Vagina (tissue), 2 donors: ENCODE measurements at regions not wholly inside any gene's neighbourhood (a gene's known extent, or its start where the extent isn't known, plus 50 kb on each side); places are given as distances from the start of the nearest gene placed in this dataset.

ENCODE experiments used
- POLR2A ChIP-seq, 2 donors: fragments of 450-650 bp; IDR thresholded peaks; one replicate each; pipeline ENCODE4 v1.6.1; 2017; ENCODE audit warnings: antibody characterized with exemption in 2 of 2, mild to moderate bottlenecking in 2 of 2, moderate library complexity in 2 of 2
- POLR2AphosphoS5 ChIP-seq, 2 donors: sonication (generic); formaldehyde crosslinking; IDR thresholded peaks; one replicate each; pipeline ENCODE4 v1.9.0; 2017; ENCODE audit warnings: antibody characterized with exemption in 2 of 2, mild to moderate bottlenecking in 2 of 2, low read depth in 1 of 2; ENCODE audit not compliant: insufficient read depth in 1 of 2
- TF ChIP-seq, protein P1 (sequence below), 3 experiments: fragments of 450-650 bp in 2 of 3; fragments of 200-600 bp in 1 of 3; sonication (generic) in 1 of 3; IDR thresholded peaks; one replicate each; pipeline ENCODE4 v1.5.1; 2017 to 2019; ENCODE audit warnings: antibody characterized with exemption in 3 of 3, mild to moderate bottlenecking in 2 of 3, moderate library complexity in 2 of 3

DNA sequence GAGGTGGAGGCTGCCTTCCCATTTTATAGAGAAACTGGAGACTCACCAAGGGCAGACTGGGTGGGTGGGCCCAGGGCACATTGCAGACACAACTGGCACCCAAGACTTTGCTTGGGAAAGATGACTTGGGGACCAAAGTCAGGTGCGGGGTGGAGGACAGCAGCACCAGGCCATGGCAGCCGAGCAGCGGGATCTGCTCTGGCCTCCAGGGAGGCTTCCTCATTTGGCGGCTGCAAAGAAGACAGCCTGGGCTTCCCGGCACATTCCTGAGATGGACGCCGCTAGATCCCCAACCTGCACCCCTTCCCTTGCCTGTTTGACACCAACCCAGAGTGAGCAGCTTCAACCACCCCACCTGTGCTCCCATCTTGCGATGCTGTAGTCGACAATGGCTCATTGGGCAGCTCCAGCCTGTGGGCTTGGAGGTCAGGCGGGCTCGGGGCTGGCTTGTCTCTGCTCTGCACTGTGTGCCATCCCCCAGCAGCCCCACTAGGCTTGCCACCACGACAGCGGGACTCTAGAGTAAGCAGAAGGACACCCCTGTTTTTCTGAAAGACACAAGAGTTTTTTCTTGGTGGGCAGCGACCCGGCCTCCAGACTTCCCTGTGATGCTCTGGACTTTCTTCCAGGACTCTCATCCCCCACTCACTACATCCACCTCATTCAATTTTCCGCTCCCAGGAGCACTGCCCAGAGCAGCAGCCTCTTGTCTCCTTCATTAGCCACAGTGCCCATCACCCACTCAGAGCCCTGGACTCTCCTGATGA lies 184.9 kb upstream of the CST7 start:
- TF ChIP-seq, protein P1, sequence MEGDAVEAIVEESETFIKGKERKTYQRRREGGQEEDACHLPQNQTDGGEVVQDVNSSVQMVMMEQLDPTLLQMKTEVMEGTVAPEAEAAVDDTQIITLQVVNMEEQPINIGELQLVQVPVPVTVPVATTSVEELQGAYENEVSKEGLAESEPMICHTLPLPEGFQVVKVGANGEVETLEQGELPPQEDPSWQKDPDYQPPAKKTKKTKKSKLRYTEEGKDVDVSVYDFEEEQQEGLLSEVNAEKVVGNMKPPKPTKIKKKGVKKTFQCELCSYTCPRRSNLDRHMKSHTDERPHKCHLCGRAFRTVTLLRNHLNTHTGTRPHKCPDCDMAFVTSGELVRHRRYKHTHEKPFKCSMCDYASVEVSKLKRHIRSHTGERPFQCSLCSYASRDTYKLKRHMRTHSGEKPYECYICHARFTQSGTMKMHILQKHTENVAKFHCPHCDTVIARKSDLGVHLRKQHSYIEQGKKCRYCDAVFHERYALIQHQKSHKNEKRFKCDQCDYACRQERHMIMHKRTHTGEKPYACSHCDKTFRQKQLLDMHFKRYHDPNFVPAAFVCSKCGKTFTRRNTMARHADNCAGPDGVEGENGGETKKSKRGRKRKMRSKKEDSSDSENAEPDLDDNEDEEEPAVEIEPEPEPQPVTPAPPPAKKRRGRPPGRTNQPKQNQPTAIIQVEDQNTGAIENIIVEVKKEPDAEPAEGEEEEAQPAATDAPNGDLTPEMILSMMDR (IDR thresholded peaks at IDR 0.05) = no peak
- TF ChIP-seq POLR2A (IDR thresholded peaks at IDR 0.05) (no peak), POLR2AphosphoS5 (IDR thresholded peaks at IDR 0.05; ENCODE audit: insufficient read depth in 1 of 2, low read depth in 1 of 2) (no peak)
